ENCODE measurements at regions not wholly inside any gene's neighbourhood (a gene's known extent, or its start where the extent isn't known, plus 50 kb on each side); places are given as distances from the start of the nearest gene placed in this dataset.
A peak's percentile ranks its signal among the peaks of the same experiment; 100 is the strongest.

DNA sequence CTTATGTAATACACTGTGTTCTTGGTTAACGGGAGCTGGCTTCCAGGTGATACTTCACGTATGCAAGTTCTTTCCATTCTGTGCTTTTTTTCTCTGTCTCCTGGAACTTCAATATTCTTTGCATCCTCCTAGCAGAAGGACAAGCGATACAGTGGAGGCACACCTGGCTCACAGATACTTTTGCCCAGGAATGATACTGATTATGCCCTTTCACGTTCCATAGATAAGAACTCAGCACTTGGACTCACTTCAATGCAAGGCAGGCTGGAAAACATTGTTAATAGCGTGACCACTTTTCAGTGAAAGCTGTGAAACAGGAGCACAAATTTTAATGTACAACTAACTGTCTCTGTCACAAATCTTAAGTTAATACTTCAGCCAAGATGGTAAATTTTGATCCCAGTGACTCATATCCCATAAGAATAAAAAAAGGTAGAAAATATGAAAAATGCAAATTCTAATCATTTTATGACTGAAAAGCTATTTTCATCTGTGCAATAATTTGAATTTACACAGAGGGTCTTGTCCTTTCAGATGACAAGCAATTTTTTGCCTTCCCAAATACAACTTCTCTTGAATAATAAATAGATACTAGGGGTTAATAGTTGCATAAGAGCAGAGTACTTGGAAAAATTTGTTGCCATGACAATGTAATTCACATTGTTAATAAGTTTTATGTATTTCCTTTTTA is 919.0 kb downstream of the GALC start:
- no peak for DNase-seq (ENCODE audit: low read depth)
- no peak overlapping the region for H3K4me3 ChIP-seq (ENCODE audit: control insufficient read depth, low read depth, low read length)
- TF ChIP-seq, protein P1, sequence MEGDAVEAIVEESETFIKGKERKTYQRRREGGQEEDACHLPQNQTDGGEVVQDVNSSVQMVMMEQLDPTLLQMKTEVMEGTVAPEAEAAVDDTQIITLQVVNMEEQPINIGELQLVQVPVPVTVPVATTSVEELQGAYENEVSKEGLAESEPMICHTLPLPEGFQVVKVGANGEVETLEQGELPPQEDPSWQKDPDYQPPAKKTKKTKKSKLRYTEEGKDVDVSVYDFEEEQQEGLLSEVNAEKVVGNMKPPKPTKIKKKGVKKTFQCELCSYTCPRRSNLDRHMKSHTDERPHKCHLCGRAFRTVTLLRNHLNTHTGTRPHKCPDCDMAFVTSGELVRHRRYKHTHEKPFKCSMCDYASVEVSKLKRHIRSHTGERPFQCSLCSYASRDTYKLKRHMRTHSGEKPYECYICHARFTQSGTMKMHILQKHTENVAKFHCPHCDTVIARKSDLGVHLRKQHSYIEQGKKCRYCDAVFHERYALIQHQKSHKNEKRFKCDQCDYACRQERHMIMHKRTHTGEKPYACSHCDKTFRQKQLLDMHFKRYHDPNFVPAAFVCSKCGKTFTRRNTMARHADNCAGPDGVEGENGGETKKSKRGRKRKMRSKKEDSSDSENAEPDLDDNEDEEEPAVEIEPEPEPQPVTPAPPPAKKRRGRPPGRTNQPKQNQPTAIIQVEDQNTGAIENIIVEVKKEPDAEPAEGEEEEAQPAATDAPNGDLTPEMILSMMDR (conservative IDR thresholded peaks at IDR 0.05; ENCODE audit: control insufficient read depth, insufficient read depth, low read depth, low read length) = no peak

DNA sequence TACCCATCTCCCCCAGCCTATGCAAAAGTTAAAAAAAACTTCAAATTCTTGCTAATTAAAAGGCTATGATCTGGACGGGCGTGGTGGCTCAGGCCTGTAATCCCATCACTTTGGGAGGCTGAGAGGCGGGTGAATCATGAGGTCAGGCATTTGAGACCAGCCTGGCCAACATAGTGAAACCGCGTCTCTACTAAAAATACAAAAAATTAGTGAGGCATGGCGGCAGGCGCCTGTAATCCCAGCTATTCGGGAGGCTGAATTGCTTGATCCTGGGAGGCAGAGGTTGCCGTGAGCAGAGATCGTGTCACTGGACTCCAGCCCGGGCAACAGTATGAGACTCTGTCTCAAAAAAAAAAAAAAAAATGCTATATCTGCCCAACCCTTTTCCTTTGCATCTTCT is 925.4 kb downstream of the GALC start:
- no peak for DNase-seq (ENCODE audit: low read depth)
- H3K4me3 ChIP-seq (ENCODE audit: control insufficient read depth, low read depth, low read length) = no peak overlapping the region
- TF ChIP-seq, protein P1 (conservative IDR thresholded peaks at IDR 0.05; ENCODE audit: control insufficient read depth, insufficient read depth, low read depth, low read length) = no peak

DNA sequence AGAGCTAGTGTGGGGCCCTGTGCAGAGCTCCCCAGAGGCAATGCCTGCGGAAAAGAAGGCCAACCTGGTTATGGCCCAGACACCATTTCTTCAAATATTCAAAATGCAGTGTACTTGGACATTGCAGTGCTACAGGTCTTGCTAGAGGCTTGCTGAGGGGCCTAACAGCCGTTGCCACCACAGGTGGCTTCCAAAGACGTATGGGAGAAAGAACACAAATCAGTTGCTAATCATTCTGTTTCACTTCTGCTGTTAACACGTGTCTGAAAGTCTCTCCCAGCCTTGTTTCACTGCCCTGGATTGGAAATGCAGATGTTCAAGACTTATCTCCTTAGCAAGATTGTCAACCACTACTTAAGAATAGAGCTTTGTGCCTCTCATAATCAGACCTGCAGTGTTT is 925.9 kb downstream of the GALC start:
- no peak overlapping the region for H3K4me3 ChIP-seq (ENCODE audit: control insufficient read depth, low read depth, low read length)
- TF ChIP-seq, protein P1 (conservative IDR thresholded peaks at IDR 0.05; ENCODE audit: control insufficient read depth, insufficient read depth, low read depth, low read length) = no peak
- DNase-seq (ENCODE audit: low read depth) = no peak

DNA sequence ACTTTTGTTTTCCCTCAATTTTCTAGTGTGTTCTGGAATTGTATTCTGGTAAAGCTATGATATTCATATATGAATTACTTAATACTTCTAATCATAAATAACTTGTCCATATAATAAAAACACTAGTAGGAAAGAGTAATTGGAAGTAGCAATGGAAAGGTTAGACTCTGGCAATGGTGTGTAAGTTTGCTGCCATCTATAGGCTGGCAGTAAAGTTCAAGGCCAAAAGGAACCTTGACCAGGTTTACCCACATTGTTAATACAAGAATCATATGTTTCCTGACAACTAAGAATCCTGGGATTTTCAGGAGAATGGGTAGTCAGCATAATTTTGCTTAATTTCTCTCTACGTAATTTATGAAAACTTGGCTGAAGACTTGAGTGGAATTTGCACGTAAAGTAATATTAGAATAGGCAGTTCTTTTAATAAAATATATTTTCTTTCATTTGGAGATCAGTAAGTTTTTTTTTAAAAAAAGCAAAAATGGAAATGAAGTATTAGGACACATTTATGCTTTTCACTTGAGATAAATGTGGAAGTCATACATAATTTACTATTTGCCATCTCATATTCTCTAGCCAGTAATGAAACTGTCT is 926.7 kb downstream of the GALC start:
- peak; percentile 9 for DNase-seq (ENCODE audit: low read depth)

DNA sequence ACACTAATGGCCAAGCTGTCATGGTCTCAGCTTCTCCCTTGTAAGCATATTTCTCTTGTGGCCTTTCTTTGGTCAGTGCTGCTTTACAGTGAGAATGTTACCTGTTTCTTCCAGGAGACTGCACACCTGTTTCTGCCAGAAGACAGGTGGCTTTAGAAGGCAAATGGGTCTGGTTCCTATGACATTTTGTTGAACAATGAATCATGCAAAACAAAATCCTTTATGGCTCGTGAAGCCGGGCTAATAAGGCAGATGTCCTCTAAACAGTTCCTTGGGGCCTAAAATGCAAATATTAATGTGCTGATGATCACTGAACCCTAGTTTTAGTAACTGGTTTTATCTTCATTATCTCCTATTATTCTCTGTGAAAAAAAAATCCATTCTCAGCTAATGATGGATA is 927.6 kb downstream of the GALC start:
- no peak overlapping the region for H3K4me3 ChIP-seq (ENCODE audit: control insufficient read depth, low read depth, low read length)
- TF ChIP-seq, protein P1 (conservative IDR thresholded peaks at IDR 0.05; ENCODE audit: control insufficient read depth, insufficient read depth, low read depth, low read length) = no peak

More for the DNA sequence above, 926.7 kb downstream of the GALC start:
- TF ChIP-seq, protein P1 (conservative IDR thresholded peaks at IDR 0.05; ENCODE audit: control insufficient read depth, insufficient read depth, low read depth, low read length) = peak; percentile 43
- no peak overlapping the region for H3K4me3 ChIP-seq (ENCODE audit: control insufficient read depth, low read depth, low read length)

DNA sequence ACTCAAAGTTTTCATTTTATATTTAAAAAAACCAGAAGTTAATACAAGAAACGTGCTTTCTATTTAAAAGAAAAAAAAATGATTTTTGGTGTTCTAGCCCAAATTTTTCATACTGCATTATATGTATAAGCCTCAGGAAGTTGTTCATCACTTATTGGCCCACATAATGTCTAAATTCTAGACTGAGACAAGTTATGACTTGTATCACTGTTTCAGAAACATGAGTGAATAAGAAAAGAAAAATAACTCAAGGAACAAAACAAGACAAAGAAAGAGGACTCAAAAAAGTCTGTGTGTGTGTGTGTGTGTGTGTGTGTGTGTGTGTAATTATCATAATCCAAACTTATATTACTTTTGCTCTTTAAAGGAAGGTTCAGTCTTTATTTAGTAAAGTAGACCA is 929.8 kb downstream of the GALC start:
- no peak for DNase-seq (ENCODE audit: low read depth)
- H3K4me3 ChIP-seq (ENCODE audit: control insufficient read depth, low read depth, low read length) = no peak overlapping the region
- TF ChIP-seq, protein P1 (conservative IDR thresholded peaks at IDR 0.05; ENCODE audit: control insufficient read depth, insufficient read depth, low read depth, low read length) = no peak

More for the DNA sequence above, 927.6 kb downstream of the GALC start:
- DNase-seq (ENCODE audit: low read depth) = no peak
